ENCODE measurements at regions not wholly inside any gene's neighbourhood (a gene's known extent, or its start where the extent isn't known, plus 50 kb on each side); places are given as distances from the start of the nearest gene placed in this dataset.

- TF ChIP-seq CTCF (IDR thresholded peaks at IDR 0.05; ENCODE audit: low read depth, low read length), result no peak
- CTCF ChIA-PET, result interaction anchor here (1.4 kb wide), 1 partner anchor 1102 kb away, joined by 3 read pairs; no protein-coding TSS in a partner anchor
- POLR2A ChIA-PET, result no interaction called here
Observed at GRCh38 chr2:129857200-129857599, 122.3 kb upstream of the RAB6C start.

GRCh38 chr2:129859175-129859574, 120.3 kb upstream of the RAB6C start:
- no peak for TF ChIP-seq CTCF (IDR thresholded peaks at IDR 0.05; ENCODE audit: low read depth, low read length)
- H3K27me3 ChIP-seq (ENCODE audit: control insufficient read depth, insufficient read depth, low read length), result no peaks in the 10 kb centered on the region
- H3K27ac ChIP-seq (ENCODE audit: low read depth, low read length), result no peak overlapping the region
- DNase-seq (ENCODE audit: low read depth, low spot score), result no peak
- no peak overlapping the region for H3K4me3 ChIP-seq (ENCODE audit: low read depth, low read length)
- ChIA-PET CTCF (no interaction called here), POLR2A (no interaction called here)
- no peaks in the 10 kb centered on the region for H3K9me3 ChIP-seq (ENCODE audit: control insufficient read depth, insufficient read depth, low read length)

More at GRCh38 chr2:129857200-129857599, 122.3 kb upstream of the RAB6C start:
- no peaks in the 10 kb centered on the region for H3K9me3 ChIP-seq (ENCODE audit: control insufficient read depth, insufficient read depth, low read length)
- H3K27me3 ChIP-seq (ENCODE audit: control insufficient read depth, insufficient read depth, low read length), result no peaks in the 10 kb centered on the region
- no peak overlapping the region for H3K4me3 ChIP-seq (ENCODE audit: low read depth, low read length)
- DNase-seq (ENCODE audit: low read depth, low spot score), result no peak
- no peak overlapping the region for H3K27ac ChIP-seq (ENCODE audit: low read depth, low read length)

GRCh38 chr2:129860088-129860487, 119.4 kb upstream of the RAB6C start:
- no peak overlapping the region for H3K4me3 ChIP-seq (ENCODE audit: low read depth, low read length)
- DNase-seq (ENCODE audit: low read depth, low spot score), result no peak
- H3K27ac ChIP-seq (ENCODE audit: low read depth, low read length), result no peak overlapping the region
- ChIA-PET POLR2A (no interaction called here), CTCF (no interaction called here)
- no peaks in the 10 kb centered on the region for H3K9me3 ChIP-seq (ENCODE audit: control insufficient read depth, insufficient read depth, low read length)
- no peaks in the 10 kb centered on the region for H3K27me3 ChIP-seq (ENCODE audit: control insufficient read depth, insufficient read depth, low read length)
- TF ChIP-seq CTCF (IDR thresholded peaks at IDR 0.05; ENCODE audit: low read depth, low read length), result no peak

GRCh38 chr2:129861666-129862288, 117.7 kb upstream of the RAB6C start:
- ChIA-PET POLR2A (no interaction called here), CTCF (no interaction called here)
- no peak for TF ChIP-seq CTCF (IDR thresholded peaks at IDR 0.05; ENCODE audit: low read depth, low read length)
- Histone ChIP-seq H3K27ac (ENCODE audit: low read depth, low read length) (no peak overlapping the region), H3K9me3 (ENCODE audit: control insufficient read depth, insufficient read depth, low read length) (no peaks in the 10 kb centered on the region), H3K27me3 (ENCODE audit: control insufficient read depth, insufficient read depth, low read length) (no peaks in the 10 kb centered on the region), H3K4me3 (ENCODE audit: low read depth, low read length) (no peak overlapping the region)
- DNase-seq (ENCODE audit: low read depth, low spot score), result no peak

- ChIA-PET CTCF (no interaction called here), POLR2A (no interaction called here)
- TF ChIP-seq CTCF (IDR thresholded peaks at IDR 0.05; ENCODE audit: low read depth, low read length), result no peak
- Histone ChIP-seq H3K27ac (ENCODE audit: low read depth, low read length) (no peak overlapping the region), H3K27me3 (ENCODE audit: control insufficient read depth, insufficient read depth, low read length) (no peaks in the 10 kb centered on the region), H3K9me3 (ENCODE audit: control insufficient read depth, insufficient read depth, low read length) (no peaks in the 10 kb centered on the region), H3K4me3 (ENCODE audit: low read depth, low read length) (no peak overlapping the region)
- no peak for DNase-seq (ENCODE audit: low read depth, low spot score)
Observed at GRCh38 chr2:129862668-129863067, 116.8 kb upstream of the RAB6C start.

All from AG04450 (cell line).